BE2C (cell line): ENCODE measurements at regions not wholly inside any gene's neighbourhood (a gene's known extent, or its start where the extent isn't known, plus 50 kb on each side); places are given as distances from the start of the nearest gene placed in this dataset.

Source experiments
- DNase-seq: peaks from one replicate; pipeline ENCODE4 v3.0.0-alpha.2; 2020
- H3K27me3 ChIP-seq: fragments of 250-450 bp; sonication (Bioruptor Pico); 2 replicates; pipeline ENCODE4 v1.5.1; 2020; ENCODE audit warnings: mild to moderate bottlenecking
- H3K36me3 ChIP-seq: fragments of 250-450 bp; sonication (Bioruptor Pico); 2 replicates; pipeline ENCODE4 v1.5.1; 2020; ENCODE audit warnings: mild to moderate bottlenecking
- H3K4me1 ChIP-seq: fragments of 250-450 bp; sonication (Bioruptor Pico); 2 replicates; pipeline ENCODE4 v1.5.1; 2020
- H3K4me3 ChIP-seq: 2 replicates; pipeline ENCODE4 v1.5.1; 2011; ENCODE audit warnings: low read depth, low read length
- H3K9me3 ChIP-seq: fragments of 250-450 bp; sonication (Bioruptor Pico); 2 replicates; pipeline ENCODE4 v1.5.1; 2020
- TF ChIP-seq, protein P1 (sequence below): IDR thresholded peaks from 2 replicates; pipeline ENCODE4 v1.5.1; 2012; ENCODE audit warnings: mild to moderate bottlenecking, low read depth, low read length

DNA sequence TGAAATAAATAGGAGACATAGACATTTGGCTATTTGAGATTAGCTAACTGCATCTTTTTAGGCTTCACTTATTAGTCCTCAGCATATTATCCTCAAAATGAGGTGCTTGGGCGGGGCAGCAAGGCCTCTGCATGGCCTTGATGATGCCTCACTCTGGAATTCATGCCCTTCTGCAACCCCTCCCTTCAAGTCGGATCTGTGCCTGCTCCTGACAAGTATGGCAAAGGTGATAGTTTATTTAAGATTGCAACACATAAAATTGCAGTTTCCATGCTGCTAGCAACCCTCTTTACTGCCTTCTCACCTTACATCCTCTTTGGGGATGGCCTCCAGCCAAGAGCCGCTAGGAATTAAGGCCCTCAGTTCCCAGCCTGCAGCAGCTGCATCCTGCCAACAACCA is 241.3 kb upstream of the ADARB2 start:
- Histone ChIP-seq H3K27me3 (no peaks in the 10 kb centered on the region), H3K4me1 (no peaks in the 10 kb centered on the region), H3K9me3 (no peaks in the 10 kb centered on the region), H3K36me3 (no peaks in the 10 kb centered on the region), H3K4me3 (no peak overlapping the region)
- TF ChIP-seq, protein P1, sequence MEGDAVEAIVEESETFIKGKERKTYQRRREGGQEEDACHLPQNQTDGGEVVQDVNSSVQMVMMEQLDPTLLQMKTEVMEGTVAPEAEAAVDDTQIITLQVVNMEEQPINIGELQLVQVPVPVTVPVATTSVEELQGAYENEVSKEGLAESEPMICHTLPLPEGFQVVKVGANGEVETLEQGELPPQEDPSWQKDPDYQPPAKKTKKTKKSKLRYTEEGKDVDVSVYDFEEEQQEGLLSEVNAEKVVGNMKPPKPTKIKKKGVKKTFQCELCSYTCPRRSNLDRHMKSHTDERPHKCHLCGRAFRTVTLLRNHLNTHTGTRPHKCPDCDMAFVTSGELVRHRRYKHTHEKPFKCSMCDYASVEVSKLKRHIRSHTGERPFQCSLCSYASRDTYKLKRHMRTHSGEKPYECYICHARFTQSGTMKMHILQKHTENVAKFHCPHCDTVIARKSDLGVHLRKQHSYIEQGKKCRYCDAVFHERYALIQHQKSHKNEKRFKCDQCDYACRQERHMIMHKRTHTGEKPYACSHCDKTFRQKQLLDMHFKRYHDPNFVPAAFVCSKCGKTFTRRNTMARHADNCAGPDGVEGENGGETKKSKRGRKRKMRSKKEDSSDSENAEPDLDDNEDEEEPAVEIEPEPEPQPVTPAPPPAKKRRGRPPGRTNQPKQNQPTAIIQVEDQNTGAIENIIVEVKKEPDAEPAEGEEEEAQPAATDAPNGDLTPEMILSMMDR: no peak
- no peak for DNase-seq

DNA sequence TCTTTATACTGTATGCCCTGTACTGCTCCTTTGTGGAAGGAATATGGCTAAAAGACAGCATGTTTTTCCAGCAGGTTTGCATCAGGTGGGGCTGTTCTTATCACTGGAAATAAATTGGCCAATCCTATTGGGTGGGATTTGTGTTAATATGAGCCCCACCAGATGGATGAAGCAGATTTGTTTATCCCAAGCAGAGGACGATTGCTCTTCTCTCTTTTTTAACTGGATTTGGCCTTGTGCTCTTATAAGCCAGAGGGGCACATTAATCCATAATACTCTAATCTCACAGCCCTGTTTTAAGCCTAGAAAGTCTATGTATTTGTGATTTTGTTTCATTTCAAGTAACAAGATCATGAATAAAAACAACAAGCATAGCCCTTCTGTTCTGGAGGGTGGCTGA is 240.1 kb upstream of the ADARB2 start:
- H3K4me3 ChIP-seq: no peak overlapping the region
- TF ChIP-seq, protein P1: no peak
- H3K27me3 ChIP-seq: no peaks in the 10 kb centered on the region
- no peaks in the 10 kb centered on the region for H3K36me3 ChIP-seq
- DNase-seq: no peak
- no peaks in the 10 kb centered on the region for H3K4me1 ChIP-seq
- no peaks in the 10 kb centered on the region for H3K9me3 ChIP-seq

DNA sequence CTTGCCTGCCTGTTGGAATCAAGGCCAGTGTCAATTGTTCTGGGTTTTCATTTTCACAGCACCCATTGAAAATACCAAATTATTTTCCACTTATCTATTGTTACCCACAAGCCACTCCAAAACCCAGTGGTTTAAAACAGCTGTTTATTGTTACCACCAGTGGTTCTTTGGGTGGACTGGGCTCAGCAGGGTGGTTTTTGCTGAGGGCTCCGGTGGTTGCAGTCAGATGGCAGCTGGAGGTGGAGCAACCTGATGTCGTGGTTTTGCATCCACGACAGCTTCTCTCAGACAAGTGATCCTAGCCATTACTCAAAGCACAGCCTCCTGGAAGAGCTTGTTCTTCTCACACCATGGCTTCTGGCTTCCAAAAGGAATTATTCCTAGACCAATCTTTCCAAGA is 235.1 kb upstream of the ADARB2 start:
- DNase-seq: no peak
- Histone ChIP-seq H3K4me1 (no peaks in the 10 kb centered on the region), H3K9me3 (no peaks in the 10 kb centered on the region), H3K36me3 (no peaks in the 10 kb centered on the region), H3K27me3 (no peaks in the 10 kb centered on the region), H3K4me3 (no peak overlapping the region)
- TF ChIP-seq, protein P1: no peak

DNA sequence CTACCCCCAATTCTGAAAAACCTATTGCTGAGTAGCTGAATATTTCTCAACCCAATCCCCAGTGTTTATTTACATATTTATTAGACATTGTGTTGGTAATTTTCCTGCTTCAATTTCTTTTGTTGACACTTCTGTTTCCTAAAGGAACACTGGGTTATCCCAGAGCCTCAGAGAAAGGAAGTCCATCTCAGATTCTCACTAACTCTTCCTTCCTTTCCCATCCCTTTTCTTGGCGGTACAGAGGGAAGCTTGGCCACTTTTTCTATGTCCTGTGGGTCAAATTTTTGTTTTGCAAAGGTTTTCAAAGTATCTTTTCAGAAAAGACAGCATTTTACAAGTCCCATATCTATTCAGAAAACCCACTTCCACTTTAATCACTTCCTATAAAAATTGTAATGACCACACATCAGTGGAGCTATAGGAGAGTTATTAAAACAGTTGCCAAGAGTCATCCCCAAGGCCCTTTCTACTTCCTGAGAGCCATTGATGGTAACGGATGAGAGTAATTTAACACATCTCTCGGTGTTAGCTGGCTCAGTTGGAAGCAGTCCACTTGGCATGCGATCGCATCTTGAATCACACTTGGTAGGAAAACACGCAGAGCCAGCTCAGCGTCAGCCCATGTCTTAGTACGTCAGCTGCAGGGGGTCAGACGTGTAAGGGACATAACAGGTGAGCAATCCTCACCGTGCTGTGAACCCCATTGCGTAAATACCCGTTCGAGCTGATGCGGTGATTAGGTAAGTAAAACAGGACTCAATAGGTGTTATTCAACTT is 231.1 kb upstream of the ADARB2 start:
- H3K9me3 ChIP-seq: no peaks in the 10 kb centered on the region
- TF ChIP-seq, protein P1: no peak

DNA sequence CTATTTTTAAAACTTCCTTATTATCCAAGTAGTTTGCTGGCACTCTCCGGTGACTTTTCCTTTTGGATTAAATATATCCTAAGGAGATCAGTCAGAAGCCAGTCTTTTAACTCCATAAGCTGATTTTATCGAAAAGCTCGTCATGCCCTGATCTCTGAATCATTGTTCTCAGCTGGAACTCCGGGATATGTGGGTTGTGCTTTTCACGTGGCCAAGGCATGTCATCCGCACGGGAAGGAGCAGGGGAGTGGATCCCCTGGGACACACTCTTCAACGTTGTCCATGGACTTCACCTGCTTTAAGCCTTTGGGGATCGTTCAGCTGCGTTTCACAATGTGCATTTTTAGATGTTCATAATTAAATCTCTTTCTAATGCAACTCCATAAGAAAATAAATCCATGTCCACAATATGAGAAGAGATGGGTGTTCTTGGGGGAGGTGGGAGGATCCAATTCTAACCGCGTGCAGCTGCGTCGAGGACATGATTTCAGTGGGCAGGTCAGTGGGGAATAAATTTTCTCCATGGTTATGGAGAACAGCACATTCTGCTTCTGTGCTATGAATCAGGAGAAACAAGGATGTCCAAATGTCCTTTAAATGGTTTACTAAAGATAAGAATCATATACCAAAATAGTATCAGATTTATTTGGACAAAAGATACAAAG is 229.5 kb upstream of the ADARB2 start:
- Histone ChIP-seq H3K4me1 (no peaks in the 10 kb centered on the region), H3K9me3 (no peaks in the 10 kb centered on the region), H3K4me3 (no peak overlapping the region), H3K27me3 (no peaks in the 10 kb centered on the region), H3K36me3 (no peaks in the 10 kb centered on the region)
- TF ChIP-seq, protein P1: no peak
- DNase-seq: no peak

More for the DNA sequence above, 231.1 kb upstream of the ADARB2 start:
- no peaks in the 10 kb centered on the region for H3K4me1 ChIP-seq
- H3K4me3 ChIP-seq: no peak overlapping the region
- no peaks in the 10 kb centered on the region for H3K27me3 ChIP-seq
- no peaks in the 10 kb centered on the region for H3K36me3 ChIP-seq
- DNase-seq: no peak

DNA sequence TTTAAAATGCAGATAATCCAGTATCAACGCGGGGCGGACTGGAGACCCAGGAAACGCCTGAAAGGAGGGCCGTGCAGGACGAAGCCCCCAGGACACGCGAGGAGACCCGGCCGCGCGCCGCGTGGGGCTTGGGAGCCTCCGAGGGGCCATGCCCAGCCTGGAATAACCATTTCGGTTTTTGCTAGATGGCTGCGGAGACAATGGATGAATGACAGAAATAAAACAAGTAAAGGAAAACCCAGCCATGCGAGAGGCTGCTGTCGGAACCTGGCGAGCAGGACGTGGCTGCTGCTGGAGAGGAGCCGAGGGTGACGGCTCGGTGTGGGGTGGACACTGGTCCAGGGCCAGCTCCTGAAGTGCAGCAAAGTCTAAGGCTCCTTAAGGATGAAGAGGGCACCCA is 227.2 kb upstream of the ADARB2 start:
- Histone ChIP-seq H3K4me3 (no peak overlapping the region), H3K27me3 (no peaks in the 10 kb centered on the region), H3K9me3 (no peaks in the 10 kb centered on the region), H3K36me3 (no peaks in the 10 kb centered on the region), H3K4me1 (no peaks in the 10 kb centered on the region)
- no peak for DNase-seq
- TF ChIP-seq, protein P1: no peak
